Esophagus squamous epithelium (tissue), 5 donors: ENCODE measurements at regions not wholly inside any gene's neighbourhood (a gene's known extent, or its start where the extent isn't known, plus 50 kb on each side); places are given as distances from the start of the nearest gene placed in this dataset.

Source experiments
- DNase-seq: peaks from one replicate; lab custom pipeline; 2025; lab: John Stamatoyannopoulos, UW
- H3K27ac ChIP-seq, 4 donors: fragments of 200-600 bp; sonication (generic); one replicate each; pipeline ENCODE4 v1.5.1; 2016 to 2019; ENCODE audit warnings: mild to moderate bottlenecking in 1 of 4
- H3K27me3 ChIP-seq, 4 donors: fragments of 200-600 bp; sonication (generic); 1 replicate in 3 of 4; 2 replicates in 1 of 4; pipeline versions ENCODE4 v1.5.1 to v1.6.0; 2017 to 2021; ENCODE audit warnings: antibody characterized with exemption in 1 of 4
- H3K36me3 ChIP-seq, 3 donors: fragments of 200-600 bp; sonication (generic); one replicate each; pipeline ENCODE4 v1.5.1; 2016 to 2019
- H3K4me1 ChIP-seq, 3 donors: fragments of 200-600 bp; sonication (generic); one replicate each; pipeline ENCODE4 v1.5.1; 2017 to 2019
- H3K4me3 ChIP-seq, 4 donors: fragments of 200-600 bp; sonication (generic); 1 replicate in 3 of 4; 2 replicates in 1 of 4; pipeline ENCODE4 v1.5.1; 2016 to 2019; ENCODE audit warnings: mild to moderate bottlenecking in 2 of 4, moderate library complexity in 1 of 4
- H3K9me3 ChIP-seq, 3 donors: fragments of 200-600 bp; sonication (generic); one replicate each; pipeline ENCODE4 v1.5.1; 2016 to 2019
- POLR2A ChIP-seq, 4 donors: fragments of 450-650 bp; IDR thresholded peaks; one replicate each; pipeline ENCODE4 v1.6.1; 2017; ENCODE audit warnings: antibody characterized with exemption in 4 of 4, mild to moderate bottlenecking in 4 of 4, moderate library complexity in 3 of 4
- WGBS, 2 donors: methylation state at CpG; one replicate each; pipeline ENCODE4 v1.1.5; 2018; 5-methylcytosine and 5-hydroxymethylcytosine counted together
- intact Hi-C: fragments of 100-400 bp; cut with DNase I; formaldehyde crosslinking; loops from one replicate; pipeline ENCODE4 v1.15.0; 2022
- TF ChIP-seq, protein P1 (sequence below), 6 experiments: fragments of 450-650 bp in 4 of 6; fragments of 200-600 bp in 2 of 6; sonication (generic) in 2 of 6; IDR thresholded peaks; one replicate each; pipeline ENCODE4 v1.5.1; 2016 to 2019; ENCODE audit warnings: antibody characterized with exemption in 6 of 6, mild to moderate bottlenecking in 4 of 6, moderate library complexity in 4 of 6
- donor health status: DM: yes; HTN: yes; CAD: no.

DNA sequence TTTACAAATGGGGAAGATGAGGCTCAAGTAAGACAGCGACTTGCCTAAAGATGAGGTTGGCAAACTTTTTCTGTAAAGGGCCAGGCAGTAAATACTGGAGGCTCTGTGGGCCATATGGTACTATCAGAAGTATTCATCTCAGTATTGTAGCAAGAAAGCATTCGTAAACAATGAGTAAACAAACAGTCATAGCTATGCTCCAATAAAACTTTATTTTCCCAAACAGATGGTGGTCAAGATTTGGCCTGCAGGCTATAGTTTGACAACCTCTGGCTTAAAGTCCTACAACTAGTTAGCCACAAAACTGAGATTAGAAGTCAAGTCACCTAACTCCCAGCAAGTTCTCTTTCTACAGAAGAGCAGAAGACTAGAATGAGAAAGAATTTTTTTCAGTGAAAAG is 177.0 kb upstream of the NECTIN3 start:
- intact Hi-C loops = no loop called here
- H3K4me1 ChIP-seq = no peaks in the 10 kb centered on the region
- H3K4me3 ChIP-seq = no peak overlapping the region
- no peaks in the 10 kb centered on the region for H3K27me3 ChIP-seq
- H3K9me3 ChIP-seq = no peaks in the 10 kb centered on the region
- no peak for DNase-seq
- TF ChIP-seq POLR2A (IDR thresholded peaks at IDR 0.05) = no peak
- TF ChIP-seq, protein P1, sequence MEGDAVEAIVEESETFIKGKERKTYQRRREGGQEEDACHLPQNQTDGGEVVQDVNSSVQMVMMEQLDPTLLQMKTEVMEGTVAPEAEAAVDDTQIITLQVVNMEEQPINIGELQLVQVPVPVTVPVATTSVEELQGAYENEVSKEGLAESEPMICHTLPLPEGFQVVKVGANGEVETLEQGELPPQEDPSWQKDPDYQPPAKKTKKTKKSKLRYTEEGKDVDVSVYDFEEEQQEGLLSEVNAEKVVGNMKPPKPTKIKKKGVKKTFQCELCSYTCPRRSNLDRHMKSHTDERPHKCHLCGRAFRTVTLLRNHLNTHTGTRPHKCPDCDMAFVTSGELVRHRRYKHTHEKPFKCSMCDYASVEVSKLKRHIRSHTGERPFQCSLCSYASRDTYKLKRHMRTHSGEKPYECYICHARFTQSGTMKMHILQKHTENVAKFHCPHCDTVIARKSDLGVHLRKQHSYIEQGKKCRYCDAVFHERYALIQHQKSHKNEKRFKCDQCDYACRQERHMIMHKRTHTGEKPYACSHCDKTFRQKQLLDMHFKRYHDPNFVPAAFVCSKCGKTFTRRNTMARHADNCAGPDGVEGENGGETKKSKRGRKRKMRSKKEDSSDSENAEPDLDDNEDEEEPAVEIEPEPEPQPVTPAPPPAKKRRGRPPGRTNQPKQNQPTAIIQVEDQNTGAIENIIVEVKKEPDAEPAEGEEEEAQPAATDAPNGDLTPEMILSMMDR (IDR thresholded peaks at IDR 0.05) = no peak
- WGBS, 2 donors = 67 to 85% methylated on average over 2 of the region's 2 CpGs
- no peak overlapping the region for H3K27ac ChIP-seq
- no peaks in the 10 kb centered on the region for H3K36me3 ChIP-seq

DNA sequence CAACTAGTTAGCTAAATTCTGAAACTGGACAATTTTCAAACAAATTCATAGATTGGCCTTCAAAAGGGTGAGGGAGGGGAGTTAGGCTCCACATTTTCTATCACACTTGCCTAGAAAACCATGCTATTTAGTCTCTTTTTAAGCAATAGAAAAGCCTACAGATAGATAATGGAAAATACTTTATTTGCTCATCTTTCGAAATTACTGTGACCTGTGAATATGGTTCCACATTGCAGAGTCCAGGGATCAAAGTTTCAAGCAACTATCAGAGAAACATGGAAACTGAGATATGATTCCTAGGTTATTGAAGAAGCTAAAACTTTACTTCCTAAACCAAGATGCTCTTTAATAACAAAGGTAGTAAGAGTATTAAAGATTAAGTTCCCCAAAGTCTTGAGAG is 176.6 kb upstream of the NECTIN3 start:
- H3K27ac ChIP-seq = no peak overlapping the region
- intact Hi-C loops = no loop called here
- H3K4me1 ChIP-seq = no peaks in the 10 kb centered on the region
- DNase-seq = no peak
- no peaks in the 10 kb centered on the region for H3K36me3 ChIP-seq
- H3K27me3 ChIP-seq = no peaks in the 10 kb centered on the region
- no peak for TF ChIP-seq POLR2A (IDR thresholded peaks at IDR 0.05)
- TF ChIP-seq, protein P1 (IDR thresholded peaks at IDR 0.05) = no peak
- no peak overlapping the region for H3K4me3 ChIP-seq
- H3K9me3 ChIP-seq = no peaks in the 10 kb centered on the region
- 64 to 73% methylated on average over 1 of the region's 1 CpG for WGBS, 2 donors

DNA sequence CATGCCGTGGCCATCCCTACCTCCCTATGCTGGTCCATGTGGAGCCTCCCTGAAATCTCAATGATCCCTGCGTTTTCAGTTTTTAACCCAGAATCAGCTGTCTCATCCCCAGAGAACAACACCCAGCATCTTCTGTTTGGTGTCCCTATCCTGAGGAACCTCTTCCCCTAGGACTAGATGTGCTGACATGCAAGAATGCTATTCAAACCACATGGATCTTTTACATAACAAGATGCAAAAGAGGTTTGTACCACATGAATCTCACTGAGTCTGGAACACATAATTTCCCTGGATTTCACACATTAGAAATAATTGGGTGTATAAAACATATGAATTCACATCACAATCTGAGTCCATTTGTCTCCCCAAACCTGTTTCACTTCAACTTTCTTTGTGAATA is 174.6 kb upstream of the NECTIN3 start:
- Histone ChIP-seq H3K4me1 (no peaks in the 10 kb centered on the region), H3K4me3 (no peak overlapping the region), H3K36me3 (no peaks in the 10 kb centered on the region), H3K27me3 (no peaks in the 10 kb centered on the region), H3K27ac (no peak overlapping the region), H3K9me3 (no peaks in the 10 kb centered on the region)
- 64 to 75% methylated on average over 2 of the region's 2 CpGs for WGBS, 2 donors
- DNase-seq = no peak
- TF ChIP-seq, protein P1 (IDR thresholded peaks at IDR 0.05) = no peak
- no peak for TF ChIP-seq POLR2A (IDR thresholded peaks at IDR 0.05)
- intact Hi-C loops = no loop called here

DNA sequence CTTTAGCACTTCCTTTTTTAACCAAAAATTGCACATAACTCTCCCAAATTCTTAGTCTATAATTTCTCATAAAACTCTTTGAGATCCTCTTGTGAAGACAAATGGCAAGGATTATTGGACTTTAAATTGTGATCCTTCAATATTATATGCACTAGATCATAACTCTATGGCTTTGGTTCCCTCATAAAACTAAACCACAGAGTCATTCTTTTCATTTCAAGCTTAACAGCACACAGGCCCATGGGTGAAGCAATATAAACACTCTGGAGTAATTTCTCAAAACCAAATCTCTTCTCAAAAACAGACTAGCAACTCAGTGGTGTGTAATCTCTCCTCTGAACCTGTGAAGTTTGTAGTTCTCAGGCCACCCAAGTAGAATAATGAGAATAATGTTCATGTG is 171.0 kb upstream of the NECTIN3 start:
- TF ChIP-seq POLR2A (IDR thresholded peaks at IDR 0.05) = no peak
- TF ChIP-seq, protein P1 (IDR thresholded peaks at IDR 0.05) = no peak
- Histone ChIP-seq H3K9me3 (no peaks in the 10 kb centered on the region), H3K4me3 (no peak overlapping the region), H3K27ac (no peak overlapping the region), H3K36me3 (no peaks in the 10 kb centered on the region), H3K27me3 (no peaks in the 10 kb centered on the region), H3K4me1 (no peaks in the 10 kb centered on the region)
- DNase-seq = no peak
- intact Hi-C loops = no loop called here

DNA sequence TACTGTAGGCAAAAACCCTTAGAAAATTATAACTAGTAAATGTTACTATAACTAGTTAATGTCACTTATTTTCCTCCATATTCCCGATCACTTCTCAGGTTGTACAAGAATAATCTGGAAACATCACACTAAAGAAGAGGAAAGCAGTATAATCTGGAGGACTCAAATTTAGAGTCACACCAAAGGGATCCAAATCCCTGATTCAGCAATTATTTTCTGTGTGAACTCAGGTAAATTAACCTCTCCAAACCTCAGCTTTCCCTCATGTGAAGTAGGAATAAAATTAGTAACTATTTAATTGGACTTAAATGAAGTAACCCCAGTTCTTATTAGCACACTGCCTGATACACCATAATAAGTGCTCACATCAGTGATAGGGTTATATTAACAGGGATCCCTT is 170.1 kb upstream of the NECTIN3 start:
- DNase-seq = no peak
- TF ChIP-seq, protein P1 (IDR thresholded peaks at IDR 0.05) = no peak
- no peak for TF ChIP-seq POLR2A (IDR thresholded peaks at IDR 0.05)
- Histone ChIP-seq H3K27ac (no peak overlapping the region), H3K4me3 (no peak overlapping the region), H3K4me1 (no peaks in the 10 kb centered on the region), H3K9me3 (no peaks in the 10 kb centered on the region), H3K36me3 (no peaks in the 10 kb centered on the region), H3K27me3 (no peaks in the 10 kb centered on the region)
- 69 to 91% methylated on average over 1 of the region's 1 CpG for WGBS, 2 donors
- intact Hi-C loops = no loop called here
